ENCODE measurements at regions not wholly inside any gene's neighbourhood (a gene's known extent, or its start where the extent isn't known, plus 50 kb on each side); places are given as distances from the start of the nearest gene placed in this dataset.
A peak's percentile ranks its signal among the peaks of the same experiment; 100 is the strongest.

GRCh38 chr13:33629605-33630360, 188.2 kb upstream of the RFC3 start:
- no peak overlapping the region for H3K4me3 ChIP-seq (ENCODE audit: low read depth, low read length)
- no peak for DNase-seq (ENCODE audit: low read depth)
- TF ChIP-seq CTCF (IDR thresholded peaks at IDR 0.05; ENCODE audit: insufficient read depth, low read length) = no peak

GRCh38 chr13:33633701-33634545, 184.0 kb upstream of the RFC3 start:
- DNase-seq (ENCODE audit: low read depth) = peak; percentile 40
- no peak overlapping the region for H3K4me3 ChIP-seq (ENCODE audit: low read depth, low read length)
- no peak for TF ChIP-seq CTCF (IDR thresholded peaks at IDR 0.05; ENCODE audit: insufficient read depth, low read length)

GRCh38 chr13:33634546-33634982, 183.4 kb upstream of the RFC3 start:
- H3K4me3 ChIP-seq (ENCODE audit: low read depth, low read length) = no peak overlapping the region
- peak; percentile 63 for DNase-seq (ENCODE audit: low read depth)
- no peak for TF ChIP-seq CTCF (IDR thresholded peaks at IDR 0.05; ENCODE audit: insufficient read depth, low read length)

GRCh38 chr13:33636243-33636642, 181.7 kb upstream of the RFC3 start:
- DNase-seq (ENCODE audit: low read depth) = no peak
- H3K4me3 ChIP-seq (ENCODE audit: low read depth, low read length) = no peak overlapping the region
- no peak for TF ChIP-seq CTCF (IDR thresholded peaks at IDR 0.05; ENCODE audit: insufficient read depth, low read length)

GRCh38 chr13:33636955-33637670, 180.8 kb upstream of the RFC3 start:
- DNase-seq (ENCODE audit: low read depth) = no peak
- H3K4me3 ChIP-seq (ENCODE audit: low read depth, low read length) = no peak overlapping the region
- TF ChIP-seq CTCF (IDR thresholded peaks at IDR 0.05; ENCODE audit: insufficient read depth, low read length) = no peak

GRCh38 chr13:33637978-33638743, 179.8 kb upstream of the RFC3 start:
- no peak for TF ChIP-seq CTCF (IDR thresholded peaks at IDR 0.05; ENCODE audit: insufficient read depth, low read length)
- DNase-seq (ENCODE audit: low read depth) = peak; percentile 69
- no peak overlapping the region for H3K4me3 ChIP-seq (ENCODE audit: low read depth, low read length)

Data from fibroblast of the aortic adventitia (primary cell).